Omental fat pad (tissue), 3 donors: ENCODE measurements at regions not wholly inside any gene's neighbourhood (a gene's known extent, or its start where the extent isn't known, plus 50 kb on each side); places are given as distances from the start of the nearest gene placed in this dataset.
"Not testable (repeated sequence)": the region's sequence is repeated elsewhere in the genome, so short reads cannot be mapped to it uniquely, and the experiment has no call there.

Experiments used
- ATAC-seq: fragments of 150-250 bp; one replicate; pipeline ENCODE4 v1.9.1; 2016; ENCODE audit warnings: mild to moderate bottlenecking, moderate library complexity; ENCODE audit not compliant: low FRiP score
- DNase-seq: peaks from one replicate; pipeline ENCODE4 v3.0.0-alpha.2; 2019; ENCODE audit warnings: low spot score
- TF ChIP-seq, protein P1 (sequence below), 3 donors: fragments of 450-650 bp; IDR thresholded peaks; one replicate each; pipeline ENCODE4 v1.5.1; 2016 to 2017; ENCODE audit warnings: antibody characterized with exemption in 3 of 3, mild to moderate bottlenecking in 3 of 3, moderate library complexity in 2 of 3

DNA sequence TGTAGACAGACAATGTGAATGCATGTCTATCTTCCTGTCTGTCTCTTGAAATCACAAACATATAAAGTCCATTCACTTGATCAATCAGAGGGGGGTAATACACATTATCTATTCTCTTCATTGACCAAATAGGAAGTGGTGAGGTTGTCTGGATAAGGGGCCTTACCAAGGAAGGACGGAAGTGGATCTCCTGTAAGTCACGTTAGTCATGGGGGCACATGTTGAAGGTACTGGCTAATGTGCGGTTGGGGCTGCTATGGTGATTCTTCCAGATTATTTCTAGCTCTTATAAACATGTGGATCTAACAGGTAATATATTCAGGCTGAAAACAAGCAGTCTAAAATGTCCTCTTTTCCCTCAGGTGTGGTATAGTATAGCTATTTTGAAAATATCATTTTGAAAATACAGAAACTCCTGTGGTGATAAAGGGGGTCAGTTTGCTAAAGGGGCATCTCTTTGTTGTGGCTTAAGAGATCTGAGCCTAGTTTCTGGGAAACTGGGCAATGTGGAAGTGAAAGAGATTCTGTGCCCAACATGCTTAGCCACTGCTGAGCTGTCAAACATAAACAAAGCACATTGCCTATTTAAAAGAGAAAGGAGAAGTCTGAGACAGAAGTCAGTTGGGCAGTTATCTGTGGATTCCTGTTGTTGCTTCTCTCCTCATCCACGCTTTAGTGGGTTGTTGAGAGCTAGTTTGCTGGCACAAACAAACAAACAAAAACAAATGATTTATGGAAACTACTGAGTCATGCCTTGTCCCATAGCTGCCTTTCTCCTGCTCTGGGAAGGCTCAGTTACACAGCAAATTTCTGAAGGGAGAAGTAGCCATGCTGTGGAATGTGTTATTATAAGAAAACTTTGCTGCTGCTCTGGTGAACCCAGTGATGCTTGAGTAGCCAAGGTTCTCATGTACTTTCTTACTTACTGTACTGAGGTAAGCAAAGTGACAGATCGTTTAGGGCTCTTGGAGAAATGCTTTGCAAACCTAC is 166.9 kb downstream of the HLX start:
- TF ChIP-seq, protein P1, sequence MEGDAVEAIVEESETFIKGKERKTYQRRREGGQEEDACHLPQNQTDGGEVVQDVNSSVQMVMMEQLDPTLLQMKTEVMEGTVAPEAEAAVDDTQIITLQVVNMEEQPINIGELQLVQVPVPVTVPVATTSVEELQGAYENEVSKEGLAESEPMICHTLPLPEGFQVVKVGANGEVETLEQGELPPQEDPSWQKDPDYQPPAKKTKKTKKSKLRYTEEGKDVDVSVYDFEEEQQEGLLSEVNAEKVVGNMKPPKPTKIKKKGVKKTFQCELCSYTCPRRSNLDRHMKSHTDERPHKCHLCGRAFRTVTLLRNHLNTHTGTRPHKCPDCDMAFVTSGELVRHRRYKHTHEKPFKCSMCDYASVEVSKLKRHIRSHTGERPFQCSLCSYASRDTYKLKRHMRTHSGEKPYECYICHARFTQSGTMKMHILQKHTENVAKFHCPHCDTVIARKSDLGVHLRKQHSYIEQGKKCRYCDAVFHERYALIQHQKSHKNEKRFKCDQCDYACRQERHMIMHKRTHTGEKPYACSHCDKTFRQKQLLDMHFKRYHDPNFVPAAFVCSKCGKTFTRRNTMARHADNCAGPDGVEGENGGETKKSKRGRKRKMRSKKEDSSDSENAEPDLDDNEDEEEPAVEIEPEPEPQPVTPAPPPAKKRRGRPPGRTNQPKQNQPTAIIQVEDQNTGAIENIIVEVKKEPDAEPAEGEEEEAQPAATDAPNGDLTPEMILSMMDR (IDR thresholded peaks at IDR 0.05), result no peak
- DNase-seq (no peak), ATAC-seq (no peak)

DNA sequence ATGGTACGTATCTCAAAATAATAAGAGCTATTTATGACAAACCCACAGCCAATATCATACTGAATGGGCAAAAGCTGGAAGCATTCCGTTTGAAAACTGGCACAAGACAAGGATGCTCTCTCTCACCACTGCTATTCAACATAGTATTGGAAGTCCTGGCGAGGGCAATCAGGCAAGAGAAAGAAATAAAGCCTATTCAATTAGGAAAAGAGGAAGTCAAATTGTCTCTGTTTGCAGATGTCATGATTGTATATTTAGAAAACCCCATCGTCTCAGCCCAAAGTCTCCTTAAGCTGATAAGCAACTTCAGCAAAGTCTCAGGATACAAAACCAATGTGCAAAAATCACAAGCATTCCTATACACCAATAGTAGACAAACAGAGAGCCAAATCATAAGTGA is 172.1 kb downstream of the HLX start:
- not testable (repeated sequence) for DNase-seq, ATAC-seq

DNA sequence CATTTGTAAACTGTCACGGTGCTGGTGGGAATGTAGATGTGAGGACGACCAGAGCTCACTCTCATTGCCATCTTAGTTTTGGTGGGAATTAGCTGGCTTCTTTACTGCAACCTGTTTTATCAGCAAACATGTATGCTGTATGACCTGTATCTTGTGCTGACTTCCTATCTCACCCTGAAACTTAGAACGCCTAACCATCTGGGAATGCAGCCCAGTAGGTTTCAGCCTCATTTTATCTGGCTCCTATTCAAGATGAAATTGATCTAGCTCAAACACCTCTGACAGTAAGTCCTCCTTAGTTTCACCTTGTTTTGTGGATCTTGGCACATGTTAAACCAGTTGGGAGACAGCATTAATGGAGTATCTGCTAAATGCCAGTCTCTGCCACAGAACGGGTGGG is 174.6 kb downstream of the HLX start:
- no peak for DNase-seq
- TF ChIP-seq, protein P1 (IDR thresholded peaks at IDR 0.05), result no peak
- ATAC-seq, result no peak

DNA sequence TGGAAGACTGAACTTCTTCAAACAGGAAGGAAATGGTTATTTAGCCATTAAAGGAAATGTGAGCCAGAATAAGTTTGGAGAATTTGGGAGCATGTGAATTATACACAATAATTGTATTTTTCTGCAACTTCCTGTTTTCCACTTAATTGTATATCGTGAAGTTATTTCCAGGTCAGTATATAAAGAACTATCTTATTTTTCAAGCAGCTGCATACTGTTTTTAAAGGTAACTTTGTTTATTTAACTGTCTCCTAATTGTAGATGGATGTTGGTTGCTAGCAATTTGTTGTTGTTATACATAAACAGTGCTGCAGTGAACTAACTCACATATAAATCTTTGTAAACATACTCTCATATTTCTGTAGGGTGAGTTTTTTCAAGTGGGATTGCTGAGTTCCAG is 180.3 kb downstream of the HLX start:
- ATAC-seq, result no peak

DNA sequence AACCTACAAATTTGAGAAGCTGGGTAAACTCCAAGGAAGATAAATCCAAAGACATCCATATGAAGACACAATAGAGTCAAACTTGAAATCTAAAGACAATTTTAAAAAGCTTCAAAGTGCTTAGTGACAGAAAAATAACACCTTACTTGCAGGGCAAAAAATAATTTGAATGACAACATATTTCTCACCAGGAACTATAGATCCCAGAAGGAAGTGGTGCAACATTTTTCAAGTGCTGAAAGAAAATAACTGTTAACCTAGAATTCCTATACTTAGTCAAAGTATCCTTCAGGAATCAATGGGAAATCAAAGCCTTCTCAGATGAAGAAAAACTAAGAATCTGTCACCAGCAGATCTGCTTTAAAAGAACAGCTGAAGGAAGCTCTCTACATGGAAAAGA is 184.4 kb downstream of the HLX start:
- DNase-seq (no peak), ATAC-seq (no peak)
- TF ChIP-seq, protein P1 (IDR thresholded peaks at IDR 0.05), result no peak

More for the DNA sequence above, 180.3 kb downstream of the HLX start:
- TF ChIP-seq, protein P1 (IDR thresholded peaks at IDR 0.05), result no peak
- no peak for DNase-seq

DNA sequence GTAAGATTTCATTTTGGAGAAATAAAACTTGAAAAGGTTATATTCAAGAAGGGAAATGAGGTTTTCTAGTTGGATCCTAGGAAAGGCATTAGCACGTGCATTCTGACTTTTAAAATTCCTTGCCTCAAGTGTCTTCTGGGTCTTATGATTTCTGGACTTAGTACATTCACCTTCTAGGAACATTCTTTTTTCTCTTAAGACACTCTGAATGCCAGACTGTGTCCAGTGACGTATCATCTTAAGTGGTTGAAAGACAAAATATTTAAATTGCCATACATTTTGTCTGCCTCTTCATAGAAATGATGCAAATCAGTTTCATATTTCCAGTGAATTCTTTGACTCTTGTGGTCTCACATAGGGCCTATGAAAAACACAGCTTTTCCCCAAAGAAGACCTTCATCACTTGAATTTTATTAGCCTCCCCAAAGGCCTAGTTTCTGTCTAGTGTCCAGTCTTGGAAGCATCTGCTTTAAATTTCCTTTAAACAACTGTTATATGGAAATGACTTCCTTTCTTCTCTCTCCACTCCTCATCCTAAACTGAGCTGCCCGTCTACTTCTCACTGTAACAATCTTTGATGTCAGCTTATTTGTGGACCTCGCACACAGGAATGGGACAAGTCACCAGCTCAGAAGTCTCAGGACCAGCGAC is 187.2 kb downstream of the HLX start:
- ATAC-seq (no peak), DNase-seq (no peak)
- TF ChIP-seq, protein P1 (IDR thresholded peaks at IDR 0.05), result no peak

DNA sequence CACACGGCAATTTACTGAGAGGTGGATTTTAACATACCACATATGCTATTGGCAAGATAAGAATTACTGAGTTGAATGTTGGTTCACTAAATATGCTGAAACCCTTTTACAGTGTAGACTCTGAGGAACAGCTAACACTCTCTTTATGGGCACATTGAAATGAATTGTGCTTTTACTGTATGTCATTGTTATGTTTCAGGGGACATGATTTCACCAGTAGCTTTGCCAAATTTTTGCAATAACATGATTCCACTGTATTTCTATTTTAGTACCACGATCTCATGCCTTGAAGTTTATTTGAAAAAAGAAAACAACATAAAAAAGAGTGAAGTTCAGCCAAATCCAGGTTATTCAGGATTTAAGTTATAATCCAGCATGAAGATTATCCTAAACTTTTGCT is 188.5 kb downstream of the HLX start:
- TF ChIP-seq, protein P1 (IDR thresholded peaks at IDR 0.05), result no peak
- DNase-seq (no peak), ATAC-seq (no peak)
